ENCODE measurements at regions not wholly inside any gene's neighbourhood (a gene's known extent, or its start where the extent isn't known, plus 50 kb on each side); places are given as distances from the start of the nearest gene placed in this dataset.
"Not testable (repeated sequence)": the region's sequence is repeated elsewhere in the genome, so short reads cannot be mapped to it uniquely, and the experiment has no call there.

DNA sequence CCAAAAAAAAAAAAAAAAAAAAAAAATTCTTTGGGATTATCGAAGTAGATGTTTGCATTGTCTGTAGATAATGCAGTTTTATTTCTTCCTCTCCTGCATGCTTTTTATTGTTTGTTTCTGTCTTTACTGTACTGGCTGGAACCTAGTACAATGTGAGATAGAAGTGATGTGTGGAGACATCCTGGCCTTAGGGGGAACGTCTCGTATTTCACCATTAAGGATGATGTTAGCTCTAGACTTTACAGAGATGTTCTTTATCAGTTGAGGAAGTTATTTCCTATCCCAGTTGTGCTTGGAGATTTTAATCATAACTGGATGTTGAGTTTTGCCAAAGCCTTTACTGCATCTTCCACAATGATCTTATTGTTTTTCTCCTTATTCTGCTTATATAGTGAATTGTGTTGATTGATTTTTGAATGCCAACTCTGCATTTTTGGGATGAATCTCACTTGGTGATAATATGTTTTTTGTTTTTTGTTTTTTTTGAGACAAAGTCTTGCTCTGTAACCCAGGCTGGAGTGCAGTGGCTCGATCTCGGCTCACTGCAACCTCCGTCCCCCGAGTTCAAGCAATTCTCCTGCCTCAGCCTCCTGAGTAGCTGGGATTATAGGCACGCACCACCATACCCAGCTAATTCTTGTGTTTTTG is 179.7 kb downstream of the LAT start:
- H3K27ac ChIP-seq (ENCODE audit: insufficient read depth, low read length); H3K9me3 ChIP-seq (ENCODE audit: control insufficient read depth, insufficient read depth, low read length); H3K4me2 ChIP-seq (ENCODE audit: low read depth, low read length); H4K5ac ChIP-seq (ENCODE audit: low read depth, low read length); H2AK9ac ChIP-seq (replicated peaks; ENCODE audit: low read depth, low read length, poor library complexity); in situ Hi-C loops (cut with MboI; ENCODE audit: low sequenced_read_pairs); H3K79me1 ChIP-seq (ENCODE audit: low read depth in 1 of 2, low read length in 2 of 2); H2BK5ac ChIP-seq (ENCODE audit: low read depth, low read length, poor library complexity, severe bottlenecking); H2AFZ ChIP-seq (replicated peaks; ENCODE audit: low read length, poor library complexity); H3K18ac ChIP-seq (ENCODE audit: low read depth, low read length); H3K4ac ChIP-seq (ENCODE audit: low read depth, low read length); H3K27me3 ChIP-seq (ENCODE audit: control insufficient read depth, insufficient read depth, low read length); H3K4me3 ChIP-seq (ENCODE audit: insufficient read depth, low read depth, low read length); H4K20me1 ChIP-seq (ENCODE audit: insufficient read depth, low read length); H3K14ac ChIP-seq (replicated peaks; ENCODE audit: low read depth, low read length); H4K91ac ChIP-seq (ENCODE audit: insufficient read depth, low read depth, low read length); CTCF ChIA-PET; H2BK20ac ChIP-seq (ENCODE audit: low read depth, low read length); H3K56ac ChIP-seq (ENCODE audit: extremely low read depth, insufficient read depth, low read length); H3K36me3 ChIP-seq (ENCODE audit: control insufficient read depth, insufficient read depth, low read length); H3K9ac ChIP-seq (ENCODE audit: low read depth, low read length); H3K23ac ChIP-seq (ENCODE audit: low read depth, low read length); H2BK120ac ChIP-seq (ENCODE audit: low read depth, low read length); BruUV-seq (replicated peaks); H4K8ac ChIP-seq (ENCODE audit: low read depth in 2 of 2, low read length in 2 of 2); H2AK5ac ChIP-seq (ENCODE audit: low read depth, low read length); intact Hi-C loops (cut with micrococcal nuclease); H2BK15ac ChIP-seq (ENCODE audit: low read depth, low read length); H3K9me1 ChIP-seq (ENCODE audit: insufficient read depth, low read length); DNase-seq; POLR2A ChIA-PET (ENCODE audit: unreplicated experiment); H3K4me1 ChIP-seq (ENCODE audit: control insufficient read depth, insufficient read depth, low read length); dilution Hi-C loops (cut with HindIII; ENCODE audit: low sequenced_read_pairs, unreplicated experiment): not testable (repeated sequence)
- ATAC-seq (ENCODE audit: low read depth) = 0 out of 2 replicates have a peak, but pooled peaks have one; percentile 18
- WGBS, 2 experiments (ENCODE audit: extremely low coverage in 2 of 2, insufficient read length in 1 of 2) = no CpG with 5 or more reads among the region's 8 CpGs

DNA sequence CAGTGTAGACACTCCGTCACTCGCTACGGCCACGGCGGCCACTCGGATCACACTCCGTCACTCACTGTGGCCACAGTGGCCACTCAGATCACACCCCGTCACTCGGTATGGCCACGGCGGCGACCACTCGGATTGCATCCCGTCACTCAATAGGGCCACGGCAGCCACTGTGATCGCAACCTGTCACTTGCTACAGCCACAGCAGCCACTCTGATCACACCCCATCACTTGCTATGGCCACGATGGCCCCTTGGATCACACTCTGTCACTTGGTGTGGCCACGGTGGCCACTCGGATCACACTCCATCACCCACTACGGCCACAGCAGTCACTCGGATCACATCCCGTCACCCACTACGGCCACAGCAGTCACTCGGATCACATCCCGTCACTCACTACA is 175.3 kb downstream of the LAT start:
- intact Hi-C loops (cut with micrococcal nuclease); H3K27me3 ChIP-seq (ENCODE audit: control insufficient read depth, insufficient read depth, low read length); dilution Hi-C loops (cut with HindIII; ENCODE audit: low sequenced_read_pairs, unreplicated experiment); H3K36me3 ChIP-seq (ENCODE audit: control insufficient read depth, insufficient read depth, low read length); BruUV-seq (replicated peaks); ATAC-seq (ENCODE audit: low read depth); H3K79me1 ChIP-seq (ENCODE audit: low read depth in 1 of 2, low read length in 2 of 2); CTCF ChIA-PET; H3K9me3 ChIP-seq (ENCODE audit: control insufficient read depth, insufficient read depth, low read length); DNase-seq; H3K9me1 ChIP-seq (ENCODE audit: insufficient read depth, low read length); H2AK9ac ChIP-seq (replicated peaks; ENCODE audit: low read depth, low read length, poor library complexity); H2AFZ ChIP-seq (replicated peaks; ENCODE audit: low read length, poor library complexity); H3K4me2 ChIP-seq (ENCODE audit: low read depth, low read length); POLR2A ChIA-PET (ENCODE audit: unreplicated experiment); H3K56ac ChIP-seq (ENCODE audit: extremely low read depth, insufficient read depth, low read length); H4K5ac ChIP-seq (ENCODE audit: low read depth, low read length); H3K14ac ChIP-seq (replicated peaks; ENCODE audit: low read depth, low read length); H3K4me3 ChIP-seq (ENCODE audit: insufficient read depth, low read depth, low read length); H3K23ac ChIP-seq (ENCODE audit: low read depth, low read length); H3K9ac ChIP-seq (ENCODE audit: low read depth, low read length); H4K20me1 ChIP-seq (ENCODE audit: insufficient read depth, low read length); in situ Hi-C loops (cut with MboI; ENCODE audit: low sequenced_read_pairs): not testable (repeated sequence)
- Histone ChIP-seq H2AK5ac (ENCODE audit: low read depth, low read length) (peak overlapping the region; percentile 90), H2BK5ac (ENCODE audit: low read depth, low read length, poor library complexity, severe bottlenecking) (peak overlapping the region; percentile 50), H2BK15ac (ENCODE audit: low read depth, low read length) (peak overlapping the region; percentile 95; the same call in 1 of the 3 replicates), H3K18ac (ENCODE audit: low read depth, low read length) (peak overlapping the region; percentile 43; the same call in 1 of the 2 replicates), H3K4ac (ENCODE audit: low read depth, low read length) (peak overlapping the region; percentile 77), H2BK20ac (ENCODE audit: low read depth, low read length) (peak overlapping the region; percentile 42; the same call in 1 of the 2 replicates), H4K91ac (ENCODE audit: insufficient read depth, low read depth, low read length) (peak overlapping the region; percentile 47; the same call in 1 of the 2 replicates), H4K8ac (ENCODE audit: low read depth in 2 of 2, low read length in 2 of 2) (peak overlapping the region; percentile 25 to 34; a peak in 2 of 4 replicates), H2BK120ac (ENCODE audit: low read depth, low read length) (peak overlapping the region; percentile 40; the same call in 1 of the 2 replicates), H3K27ac (ENCODE audit: insufficient read depth, low read length) (peak overlapping the region; percentile 92; the same call in 1 of the 2 replicates), H3K4me1 (ENCODE audit: control insufficient read depth, insufficient read depth, low read length) (peaks cover 18% of the 10 kb centered on the region)
- 94% methylated on average over 25 of the region's 25 CpGs; no CpG with 5 or more reads in 1 of the 2 experiments for WGBS, 2 experiments (ENCODE audit: extremely low coverage in 2 of 2, insufficient read length in 1 of 2)

Data from IMR-90 (cell line).